Neural progenitor cell (in vitro differentiated cells): ENCODE measurements at regions not wholly inside any gene's neighbourhood (a gene's known extent, or its start where the extent isn't known, plus 50 kb on each side); places are given as distances from the start of the nearest gene placed in this dataset.

ENCODE experiments used
- DNase-seq: peaks from one replicate; pipeline ENCODE4 v3.0.0-alpha.2; 2016; ENCODE audit warnings: low spot score
- H2AFZ ChIP-seq: fragments of 200-600 bp; sonication (generic); replicated peaks from 2 replicates; pipeline ENCODE4 v1.6.1; 2016; ENCODE audit warnings: antibody characterized with exemption
- H3F3A ChIP-seq: fragments of 200-600 bp; sonication (generic); 2 replicates; pipeline ENCODE4 v1.6.1; 2016; ENCODE audit warnings: antibody characterized with exemption, low read depth
- H3K27ac ChIP-seq: fragments of 200-600 bp; sonication (generic); 2 replicates; pipeline ENCODE4 v1.5.1; 2016; ENCODE audit warnings: mild to moderate bottlenecking
- H3K27me3 ChIP-seq: fragments of 200-600 bp; sonication (generic); 2 replicates; pipeline ENCODE4 v1.6.1; 2016; ENCODE audit warnings: mild to moderate bottlenecking, moderate library complexity
- H3K36me3 ChIP-seq: fragments of 200-600 bp; sonication (generic); 2 replicates; pipeline ENCODE4 v1.5.1; 2016
- H3K4me1 ChIP-seq: fragments of 200-600 bp; sonication (generic); 2 replicates; pipeline ENCODE4 v1.6.1; 2016; ENCODE audit warnings: mixed run types
- H3K4me2 ChIP-seq: fragments of 200-600 bp; sonication (generic); 2 replicates; pipeline ENCODE4 v1.6.1; 2016
- H3K4me3 ChIP-seq: fragments of 200-600 bp; sonication (generic); 2 replicates; pipeline ENCODE4 v1.5.1; 2016
- H3K79me2 ChIP-seq: fragments of 200-600 bp; sonication (generic); 2 replicates; pipeline ENCODE4 v1.6.1; 2016; ENCODE audit warnings: low read depth
- H3K9ac ChIP-seq: fragments of 200-600 bp; sonication (generic); 2 replicates; pipeline ENCODE4 v1.6.1; 2016
- H3K9me3 ChIP-seq: fragments of 200-600 bp; sonication (generic); 2 replicates; pipeline ENCODE4 v1.5.1; 2016; ENCODE audit warnings: low read depth
- H4K20me1 ChIP-seq: fragments of 200-600 bp; sonication (generic); 2 replicates; pipeline ENCODE4 v1.6.1; 2016; ENCODE audit warnings: low read depth
- H3K27ac Mint-ChIP-seq: 3 replicates; pipeline ENCODE4 v1.8.0; 2021; ENCODE audit warnings: mixed read lengths
- H3K27me3 Mint-ChIP-seq: 2 replicates; pipeline ENCODE4 v1.8.0; 2022; ENCODE audit warnings: low read depth, mild to moderate bottlenecking, inconsistent platforms, moderate library complexity, mixed read lengths; ENCODE audit not compliant: insufficient read depth
- H3K36me3 Mint-ChIP-seq: 3 replicates; pipeline ENCODE4 v1.8.0; 2021; ENCODE audit warnings: mixed read lengths
- H3K4me1 Mint-ChIP-seq: 3 replicates; pipeline ENCODE4 v1.8.0; 2021; ENCODE audit warnings: mixed read lengths
- H3K4me3 Mint-ChIP-seq: 3 replicates; pipeline ENCODE4 v1.8.0; 2021; ENCODE audit warnings: mild to moderate bottlenecking, moderate library complexity, mixed read lengths
- H3K9me3 Mint-ChIP-seq: 3 replicates; pipeline ENCODE4 v1.8.0; 2020; ENCODE audit warnings: mixed read lengths
- EZH2 ChIP-seq: fragments of 200-600 bp; sonication (generic); IDR thresholded peaks from 2 replicates; pipeline ENCODE4 v1.6.1; 2017; ENCODE audit warnings: antibody characterized with exemption, mild to moderate bottlenecking, moderate library complexity
- EZH2phosphoT487 ChIP-seq: fragments of 200-600 bp; sonication (generic); IDR thresholded peaks from 2 replicates; pipeline ENCODE4 v1.6.1; 2017; ENCODE audit warnings: antibody characterized with exemption
- TF ChIP-seq, protein P1 (sequence below): fragments of 200-600 bp; sonication (generic); IDR thresholded peaks from 2 replicates; pipeline ENCODE4 v1.5.1; 2017; ENCODE audit warnings: antibody characterized with exemption, mild to moderate bottlenecking

DNA sequence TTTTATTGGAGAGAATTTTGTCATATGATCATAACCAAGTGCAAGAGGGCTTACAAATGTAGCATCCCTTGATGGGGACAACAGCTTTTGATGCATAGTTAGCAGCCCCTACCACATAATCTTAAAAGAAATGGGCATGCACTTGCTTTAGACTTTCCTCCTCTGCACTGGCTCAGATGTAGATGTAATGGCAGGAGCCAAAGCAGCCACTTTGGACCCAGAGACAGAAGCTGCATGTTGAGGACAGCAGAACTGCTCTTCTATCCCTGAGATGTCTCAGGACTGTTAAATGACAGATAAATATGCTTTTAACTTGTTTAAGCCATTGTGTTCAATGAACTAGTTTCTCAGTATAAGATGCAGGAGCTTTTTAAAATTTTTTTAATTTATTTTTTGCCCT, 450.7 kb downstream of the TYW1 start:
- Histone ChIP-seq H2AFZ (no peak overlapping the region), H3K27ac (no peak overlapping the region), H3K36me3 (no peaks in the 10 kb centered on the region), H3K9ac (no peak overlapping the region), H3K9me3 (no peaks in the 10 kb centered on the region), H3K79me2 (no peaks in the 10 kb centered on the region), H3K4me3 (no peak overlapping the region), H3K27me3 (no peaks in the 10 kb centered on the region), H3F3A (peaks cover 16% of the 10 kb centered on the region), H4K20me1 (no peaks in the 10 kb centered on the region), H3K4me2 (no peak overlapping the region), H3K4me1 (peaks cover 13% of the 10 kb centered on the region)
- DNase-seq = no peak
- H3K27me3 Mint-ChIP-seq = peaks cover 11% of the 10 kb centered on the region
- H3K4me3 Mint-ChIP-seq = no peak overlapping the region
- H3K36me3 Mint-ChIP-seq = no peaks in the 10 kb centered on the region
- H3K9me3 Mint-ChIP-seq = peaks cover 6% of the 10 kb centered on the region
- TF ChIP-seq, protein P1, sequence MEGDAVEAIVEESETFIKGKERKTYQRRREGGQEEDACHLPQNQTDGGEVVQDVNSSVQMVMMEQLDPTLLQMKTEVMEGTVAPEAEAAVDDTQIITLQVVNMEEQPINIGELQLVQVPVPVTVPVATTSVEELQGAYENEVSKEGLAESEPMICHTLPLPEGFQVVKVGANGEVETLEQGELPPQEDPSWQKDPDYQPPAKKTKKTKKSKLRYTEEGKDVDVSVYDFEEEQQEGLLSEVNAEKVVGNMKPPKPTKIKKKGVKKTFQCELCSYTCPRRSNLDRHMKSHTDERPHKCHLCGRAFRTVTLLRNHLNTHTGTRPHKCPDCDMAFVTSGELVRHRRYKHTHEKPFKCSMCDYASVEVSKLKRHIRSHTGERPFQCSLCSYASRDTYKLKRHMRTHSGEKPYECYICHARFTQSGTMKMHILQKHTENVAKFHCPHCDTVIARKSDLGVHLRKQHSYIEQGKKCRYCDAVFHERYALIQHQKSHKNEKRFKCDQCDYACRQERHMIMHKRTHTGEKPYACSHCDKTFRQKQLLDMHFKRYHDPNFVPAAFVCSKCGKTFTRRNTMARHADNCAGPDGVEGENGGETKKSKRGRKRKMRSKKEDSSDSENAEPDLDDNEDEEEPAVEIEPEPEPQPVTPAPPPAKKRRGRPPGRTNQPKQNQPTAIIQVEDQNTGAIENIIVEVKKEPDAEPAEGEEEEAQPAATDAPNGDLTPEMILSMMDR = no peak
- H3K4me1 Mint-ChIP-seq = peaks cover 10% of the 10 kb centered on the region
- no peak overlapping the region for H3K27ac Mint-ChIP-seq

DNA sequence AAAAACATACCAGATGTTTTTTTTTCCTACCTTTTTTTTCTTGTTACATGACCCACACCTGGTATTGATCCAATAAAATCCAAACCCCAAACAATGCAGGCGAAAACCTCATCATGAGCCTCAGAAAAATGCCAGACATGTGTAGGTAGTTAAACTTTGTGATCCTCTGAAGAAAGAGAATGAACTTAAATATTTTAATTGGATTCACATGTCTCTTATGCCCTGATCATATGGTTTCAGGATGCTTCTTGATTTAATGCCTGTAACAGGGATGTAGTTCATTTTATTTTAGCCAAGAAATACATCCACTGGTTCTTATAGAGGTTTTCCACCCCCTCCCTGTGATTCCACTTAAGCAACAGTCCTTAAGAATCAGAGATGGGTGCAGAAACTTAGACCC, 451.6 kb downstream of the TYW1 start:
- Histone ChIP-seq H3K9ac (no peak overlapping the region), H3K9me3 (no peaks in the 10 kb centered on the region), H3K4me3 (no peak overlapping the region), H3K4me2 (no peak overlapping the region), H3F3A (peaks cover 22% of the 10 kb centered on the region), H3K36me3 (no peaks in the 10 kb centered on the region), H3K27me3 (no peaks in the 10 kb centered on the region), H3K27ac (no peak overlapping the region), H2AFZ (no peak overlapping the region), H4K20me1 (no peaks in the 10 kb centered on the region), H3K79me2 (no peaks in the 10 kb centered on the region), H3K4me1 (peaks cover 13% of the 10 kb centered on the region)
- TF ChIP-seq EZH2phosphoT487 (no peak), EZH2 (no peak)
- TF ChIP-seq, protein P1 = no peak
- H3K4me3 Mint-ChIP-seq = no peak overlapping the region
- no peak for DNase-seq
- no peak overlapping the region for H3K27ac Mint-ChIP-seq
- H3K36me3 Mint-ChIP-seq = no peaks in the 10 kb centered on the region
- H3K9me3 Mint-ChIP-seq = peaks cover 6% of the 10 kb centered on the region
- peaks cover 11% of the 10 kb centered on the region for H3K27me3 Mint-ChIP-seq
- peaks cover 13% of the 10 kb centered on the region for H3K4me1 Mint-ChIP-seq

DNA sequence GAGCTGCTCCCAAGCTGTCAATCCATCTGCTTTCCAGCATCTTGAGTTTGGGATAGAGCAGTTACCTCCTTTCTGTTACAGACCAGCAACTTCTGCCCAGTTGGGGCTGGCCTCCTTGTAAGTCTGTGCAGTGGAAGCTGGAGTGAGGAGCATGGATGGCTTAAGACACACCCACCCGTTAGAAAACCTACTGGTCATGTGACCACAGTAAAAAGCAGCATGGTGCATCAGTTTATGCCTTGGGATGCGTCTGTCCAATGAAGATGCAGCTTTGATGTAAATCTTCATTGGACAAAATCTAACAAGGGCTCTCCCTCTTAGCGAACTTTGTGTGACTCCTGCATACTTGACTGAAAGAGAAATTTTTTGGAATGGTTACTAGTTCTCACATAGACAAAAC, 453.5 kb downstream of the TYW1 start:
- Histone ChIP-seq H3K79me2 (no peaks in the 10 kb centered on the region), H3K9ac (no peak overlapping the region), H3K27me3 (no peaks in the 10 kb centered on the region), H2AFZ (peak overlapping the region; percentile 39), H3K27ac (no peak overlapping the region), H4K20me1 (no peaks in the 10 kb centered on the region), H3K4me2 (no peak overlapping the region), H3K9me3 (no peaks in the 10 kb centered on the region), H3K4me3 (no peak overlapping the region), H3K36me3 (no peaks in the 10 kb centered on the region), H3K4me1 (peaks cover 19% of the 10 kb centered on the region), H3F3A (peaks cover 23% of the 10 kb centered on the region)
- DNase-seq = no peak
- Mint-ChIP-seq H3K9me3 (peaks cover under 1% of the 10 kb centered on the region), H3K4me3 (no peak overlapping the region), H3K27ac (no peak overlapping the region), H3K36me3 (no peaks in the 10 kb centered on the region), H3K4me1 (peaks cover 26% of the 10 kb centered on the region), H3K27me3 (peaks cover 11% of the 10 kb centered on the region)
- TF ChIP-seq EZH2phosphoT487 = no peak
- no peak for TF ChIP-seq EZH2
- TF ChIP-seq, protein P1 = no peak

DNA sequence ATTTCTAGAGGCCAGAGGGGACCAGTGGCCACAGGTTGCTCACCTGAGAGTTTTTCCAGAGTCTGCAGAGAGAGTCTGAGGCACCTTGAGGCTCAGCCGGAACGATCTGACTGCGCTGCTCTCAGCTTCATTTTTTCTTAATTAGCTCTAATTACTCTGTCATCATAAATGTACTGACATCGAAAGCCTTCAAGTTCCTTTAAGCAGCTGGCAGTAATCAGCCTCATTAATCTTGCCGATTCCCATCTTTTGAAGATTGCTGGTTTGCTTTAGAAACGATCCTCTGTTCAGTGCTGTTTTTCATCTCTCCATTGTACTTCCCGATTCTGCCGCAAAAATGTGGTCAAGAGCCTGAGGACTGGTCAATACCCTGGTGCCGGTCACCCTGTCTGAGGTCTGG, 454.7 kb downstream of the TYW1 start:
- Histone ChIP-seq H3K4me3 (no peak overlapping the region), H3K9me3 (no peaks in the 10 kb centered on the region), H3F3A (peaks cover 12% of the 10 kb centered on the region), H2AFZ (peak overlapping the region; percentile 6), H3K4me1 (peaks cover 8% of the 10 kb centered on the region), H3K4me2 (no peak overlapping the region), H3K9ac (no peak overlapping the region), H3K27me3 (no peaks in the 10 kb centered on the region), H3K36me3 (no peaks in the 10 kb centered on the region), H3K27ac (no peak overlapping the region), H4K20me1 (no peaks in the 10 kb centered on the region), H3K79me2 (no peaks in the 10 kb centered on the region)
- Mint-ChIP-seq H3K27ac (no peak overlapping the region), H3K4me1 (peaks cover 24% of the 10 kb centered on the region), H3K27me3 (peaks cover 7% of the 10 kb centered on the region), H3K4me3 (no peak overlapping the region), H3K9me3 (no peaks in the 10 kb centered on the region), H3K36me3 (no peaks in the 10 kb centered on the region)
- TF ChIP-seq EZH2 = no peak
- no peak for TF ChIP-seq EZH2phosphoT487
- TF ChIP-seq, protein P1 = no peak
- DNase-seq = no peak
